Adrenal gland (tissue), 5 donors: ENCODE measurements at regions not wholly inside any gene's neighbourhood (a gene's known extent, or its start where the extent isn't known, plus 50 kb on each side); places are given as distances from the start of the nearest gene placed in this dataset.

Source experiments
- CTCF ChIP-seq, 6 experiments: fragments of 450-650 bp in 4 of 6; fragments of 200-600 bp in 2 of 6; sonication (generic) in 1 of 6; IDR thresholded peaks; 1 replicate in 5 of 6; 2 replicates in 1 of 6; pipeline versions ENCODE4 v1.5.1 to v1.8.0; 2016 to 2021; ENCODE audit warnings: antibody characterized with exemption in 6 of 6, mild to moderate bottlenecking in 2 of 6, moderate library complexity in 1 of 6
- POLR2A ChIP-seq, 2 donors: fragments of 450-650 bp; IDR thresholded peaks; one replicate each; pipeline ENCODE4 v1.6.1; 2017; ENCODE audit warnings: antibody characterized with exemption in 2 of 2, mild to moderate bottlenecking in 2 of 2, moderate library complexity in 1 of 2
- donor health status: DM: no; HTN: no; CAD: no.

- TF ChIP-seq CTCF (IDR thresholded peaks at IDR 0.05) (no peak), POLR2A (IDR thresholded peaks at IDR 0.05) (no peak)
Observed at GRCh38 chr2:41686156-41686555, 361.7 kb upstream of the PKDCC start.
